ENCODE measurements at regions not wholly inside any gene's neighbourhood (a gene's known extent, or its start where the extent isn't known, plus 50 kb on each side); places are given as distances from the start of the nearest gene placed in this dataset.

- Mint-ChIP-seq H3K36me3 (ENCODE audit: low read depth) (no peaks in the 10 kb centered on the region), H3K4me1 (no peaks in the 10 kb centered on the region), H3K9me3 (no peaks in the 10 kb centered on the region), H3K27me3 (ENCODE audit: low read depth, poor library complexity) (peaks cover 28% of the 10 kb centered on the region), H3K4me3 (no peak overlapping the region), H3K27ac (no peak overlapping the region)
- DNase-seq = no peak
- no peak for TF ChIP-seq CTCF (IDR thresholded peaks at IDR 0.05)
Observed at GRCh38 chr12:118748478-118749380, 232.6 kb upstream of the SRRM4 start.

- Mint-ChIP-seq H3K4me3 (no peak overlapping the region), H3K36me3 (ENCODE audit: low read depth) (no peaks in the 10 kb centered on the region), H3K27me3 (ENCODE audit: low read depth, poor library complexity) (peaks cover 34% of the 10 kb centered on the region), H3K4me1 (no peaks in the 10 kb centered on the region), H3K27ac (no peak overlapping the region), H3K9me3 (no peaks in the 10 kb centered on the region)
- no peak for DNase-seq
- no peak for TF ChIP-seq CTCF (IDR thresholded peaks at IDR 0.05)
Observed at GRCh38 chr12:118749646-118750045, 231.7 kb upstream of the SRRM4 start.

GRCh38 chr12:118750666-118751065, 230.7 kb upstream of the SRRM4 start:
- Mint-ChIP-seq H3K4me1 (no peaks in the 10 kb centered on the region), H3K36me3 (ENCODE audit: low read depth) (no peaks in the 10 kb centered on the region), H3K27ac (no peak overlapping the region), H3K4me3 (no peak overlapping the region), H3K27me3 (ENCODE audit: low read depth, poor library complexity) (peaks cover 40% of the 10 kb centered on the region), H3K9me3 (no peaks in the 10 kb centered on the region)
- no peak for TF ChIP-seq CTCF (IDR thresholded peaks at IDR 0.05)
- DNase-seq = no peak

GRCh38 chr12:118751355-118751754, 230.0 kb upstream of the SRRM4 start:
- H3K27me3 Mint-ChIP-seq (ENCODE audit: low read depth, poor library complexity) = peaks cover 37% of the 10 kb centered on the region
- no peak overlapping the region for H3K4me3 Mint-ChIP-seq
- H3K27ac Mint-ChIP-seq = no peak overlapping the region
- TF ChIP-seq CTCF (IDR thresholded peaks at IDR 0.05) = no peak
- no peaks in the 10 kb centered on the region for H3K9me3 Mint-ChIP-seq
- no peaks in the 10 kb centered on the region for H3K4me1 Mint-ChIP-seq
- DNase-seq = no peak
- no peaks in the 10 kb centered on the region for H3K36me3 Mint-ChIP-seq (ENCODE audit: low read depth)

- Mint-ChIP-seq H3K9me3 (no peaks in the 10 kb centered on the region), H3K27ac (no peak overlapping the region), H3K4me3 (no peak overlapping the region), H3K4me1 (no peaks in the 10 kb centered on the region), H3K27me3 (ENCODE audit: low read depth, poor library complexity) (peaks cover 16% of the 10 kb centered on the region), H3K36me3 (ENCODE audit: low read depth) (no peaks in the 10 kb centered on the region)
- TF ChIP-seq CTCF (IDR thresholded peaks at IDR 0.05) = no peak
- no peak for DNase-seq
Observed at GRCh38 chr12:118760623-118761022, 220.7 kb upstream of the SRRM4 start.

GRCh38 chr12:118763234-118763633, 218.1 kb upstream of the SRRM4 start:
- Mint-ChIP-seq H3K36me3 (ENCODE audit: low read depth) (no peaks in the 10 kb centered on the region), H3K9me3 (no peaks in the 10 kb centered on the region), H3K4me3 (no peak overlapping the region), H3K4me1 (no peaks in the 10 kb centered on the region), H3K27me3 (ENCODE audit: low read depth, poor library complexity) (peaks cover 17% of the 10 kb centered on the region), H3K27ac (no peak overlapping the region)
- no peak for TF ChIP-seq CTCF (IDR thresholded peaks at IDR 0.05)
- DNase-seq = no peak
